Type B pancreatic cell (in vitro differentiated cells): ENCODE measurements at regions not wholly inside any gene's neighbourhood (a gene's known extent, or its start where the extent isn't known, plus 50 kb on each side); places are given as distances from the start of the nearest gene placed in this dataset.

Experiments used
- DNase-seq: peaks from one replicate; pipeline ENCODE4 v3.0.0; 2021; ENCODE audit warnings: mixed read lengths; ENCODE audit not compliant: unreplicated experiment; ENCODE audit errors: extremely low spot score
- H3K27ac Mint-ChIP-seq: 2 replicates; pipeline ENCODE4 v1.8.0; 2021; ENCODE audit warnings: mild to moderate bottlenecking, mixed read lengths
- H3K27me3 Mint-ChIP-seq: 2 replicates; pipeline ENCODE4 v1.8.0; 2021; ENCODE audit warnings: mixed read lengths
- H3K36me3 Mint-ChIP-seq: 2 replicates; pipeline ENCODE4 v1.8.0; 2021; ENCODE audit warnings: mixed read lengths
- H3K4me1 Mint-ChIP-seq: one replicate; pipeline ENCODE4 v1.8.0; 2021; ENCODE audit warnings: mixed read lengths; ENCODE audit not compliant: unreplicated experiment
- H3K4me3 Mint-ChIP-seq: 2 replicates; pipeline ENCODE4 v1.8.0; 2021; ENCODE audit warnings: mild to moderate bottlenecking, mixed read lengths
- H3K9me3 Mint-ChIP-seq: 2 replicates; pipeline ENCODE4 v1.8.0; 2021; ENCODE audit warnings: mixed read lengths
- CTCF ChIP-seq: fragments of 200-600 bp; sonication (generic); conservative IDR thresholded peaks from 2 replicates; pipeline ENCODE4 v1.5.0; 2021; ENCODE audit warnings: antibody characterized with exemption, mild to moderate bottlenecking

GRCh38 chr5:125499636-125500332 is 753.3 kb upstream of the ZNF608 start:
- Mint-ChIP-seq H3K9me3 (no peaks in the 10 kb centered on the region), H3K36me3 (no peaks in the 10 kb centered on the region), H3K4me1 (peaks cover 7% of the 10 kb centered on the region), H3K27me3 (no peaks in the 10 kb centered on the region), H3K27ac (no peak overlapping the region), H3K4me3 (no peak overlapping the region)
- DNase-seq = no peak
- TF ChIP-seq CTCF = no peak

- Mint-ChIP-seq H3K9me3 (no peaks in the 10 kb centered on the region), H3K27ac (no peak overlapping the region), H3K27me3 (no peaks in the 10 kb centered on the region), H3K4me1 (peaks cover 13% of the 10 kb centered on the region), H3K36me3 (no peaks in the 10 kb centered on the region), H3K4me3 (no peak overlapping the region)
- TF ChIP-seq CTCF = no peak
- no peak for DNase-seq
These were observed 755.0 kb upstream of the ZNF608 start for GRCh38 chr5:125501396-125501795.

GRCh38 chr5:125503946-125504345 is 757.5 kb upstream of the ZNF608 start:
- H3K27ac Mint-ChIP-seq = no peak overlapping the region
- TF ChIP-seq CTCF = no peak
- H3K27me3 Mint-ChIP-seq = no peaks in the 10 kb centered on the region

GRCh38 chr5:125505115-125505514 is 758.7 kb upstream of the ZNF608 start:
- H3K9me3 Mint-ChIP-seq = no peaks in the 10 kb centered on the region
- H3K27me3 Mint-ChIP-seq = no peaks in the 10 kb centered on the region
- no peak overlapping the region for H3K4me3 Mint-ChIP-seq
- H3K36me3 Mint-ChIP-seq = peaks cover 4% of the 10 kb centered on the region
- no peak overlapping the region for H3K27ac Mint-ChIP-seq
- no peak for DNase-seq
- no peak for TF ChIP-seq CTCF
- peaks cover 8% of the 10 kb centered on the region for H3K4me1 Mint-ChIP-seq

More at GRCh38 chr5:125503946-125504345, 757.5 kb upstream of the ZNF608 start:
- peaks cover 4% of the 10 kb centered on the region for H3K36me3 Mint-ChIP-seq
- no peak overlapping the region for H3K4me3 Mint-ChIP-seq
- DNase-seq = no peak
- peaks cover 13% of the 10 kb centered on the region for H3K4me1 Mint-ChIP-seq
- no peaks in the 10 kb centered on the region for H3K9me3 Mint-ChIP-seq

GRCh38 chr5:125506124-125506523 is 759.7 kb upstream of the ZNF608 start:
- Mint-ChIP-seq H3K4me3 (no peak overlapping the region), H3K36me3 (peaks cover 4% of the 10 kb centered on the region), H3K27me3 (no peaks in the 10 kb centered on the region), H3K27ac (no peak overlapping the region), H3K4me1 (peaks cover 6% of the 10 kb centered on the region), H3K9me3 (no peaks in the 10 kb centered on the region)
- TF ChIP-seq CTCF = no peak
- no peak for DNase-seq

GRCh38 chr5:125508225-125508624 is 761.8 kb upstream of the ZNF608 start:
- no peaks in the 10 kb centered on the region for H3K9me3 Mint-ChIP-seq

More at GRCh38 chr5:125508225-125508624, 761.8 kb upstream of the ZNF608 start:
- H3K36me3 Mint-ChIP-seq = peaks cover 4% of the 10 kb centered on the region
- TF ChIP-seq CTCF = no peak
- no peaks in the 10 kb centered on the region for H3K27me3 Mint-ChIP-seq
- H3K4me1 Mint-ChIP-seq = peaks cover 6% of the 10 kb centered on the region
- H3K4me3 Mint-ChIP-seq = no peak overlapping the region
- H3K27ac Mint-ChIP-seq = no peak overlapping the region
- no peak for DNase-seq
